GM19035 (cell line): ENCODE measurements at regions not wholly inside any gene's neighbourhood (a gene's known extent, or its start where the extent isn't known, plus 50 kb on each side); places are given as distances from the start of the nearest gene placed in this dataset.

ENCODE experiments used
- ATAC-seq: cut with Tn5 transposase; IDR thresholded peaks from one replicate; pipeline ENCODE4 v1.9.1; 2021; ENCODE audit not compliant: unreplicated experiment

DNA sequence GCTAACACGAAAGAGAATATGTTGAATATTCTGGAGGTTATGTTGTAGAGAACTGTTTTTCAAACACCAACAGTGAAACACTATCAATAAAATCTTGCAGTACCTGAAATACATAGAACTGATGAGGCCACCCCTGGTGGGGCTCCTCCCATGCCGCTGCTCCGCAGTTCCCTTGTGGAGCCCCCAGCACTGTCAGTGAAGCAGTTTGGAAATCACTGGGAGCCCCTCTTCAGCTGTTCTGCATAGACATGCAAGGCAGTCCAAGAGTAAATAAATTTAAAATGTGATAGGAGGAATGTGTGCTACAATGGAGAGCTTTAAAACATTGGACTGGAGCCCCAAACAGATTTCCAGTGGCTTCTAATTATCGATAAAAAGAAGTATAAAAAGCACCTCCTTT is 189.4 kb downstream of the FNDC1 start:
- no peak for ATAC-seq

DNA sequence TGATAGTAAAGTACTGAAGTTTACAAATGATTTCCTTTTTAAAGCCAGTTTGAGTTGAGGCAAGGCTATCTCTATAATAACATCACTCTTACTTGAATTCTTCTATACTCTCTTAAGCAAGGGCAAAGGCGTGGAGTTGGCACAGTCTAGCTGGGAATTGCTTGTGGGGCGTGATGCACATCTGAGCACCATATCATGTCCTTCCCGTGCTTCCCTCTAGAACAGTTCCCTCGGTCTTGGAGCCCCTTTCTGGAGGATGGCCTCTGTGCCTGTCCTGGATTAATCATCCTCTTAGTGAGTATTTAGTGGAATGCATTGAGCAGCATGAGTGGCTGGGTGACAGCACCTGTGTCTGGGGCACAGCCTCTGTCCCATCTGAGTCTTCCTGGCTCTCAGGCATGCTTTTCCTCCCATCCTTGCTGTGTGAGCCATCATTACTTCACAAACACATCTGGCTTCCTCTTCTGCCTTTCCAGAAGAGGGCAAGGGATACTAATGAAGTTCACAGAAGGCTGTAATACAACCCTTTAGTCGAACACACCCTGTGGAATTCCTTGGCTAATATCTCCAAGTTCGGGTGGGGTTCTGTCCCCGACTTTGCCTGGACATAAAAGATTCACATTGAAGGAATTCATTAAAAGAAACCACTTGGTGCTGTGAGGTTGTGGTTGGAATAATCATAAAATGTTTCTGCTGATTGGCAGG is 188.2 kb downstream of the FNDC1 start:
- no peak for ATAC-seq

DNA sequence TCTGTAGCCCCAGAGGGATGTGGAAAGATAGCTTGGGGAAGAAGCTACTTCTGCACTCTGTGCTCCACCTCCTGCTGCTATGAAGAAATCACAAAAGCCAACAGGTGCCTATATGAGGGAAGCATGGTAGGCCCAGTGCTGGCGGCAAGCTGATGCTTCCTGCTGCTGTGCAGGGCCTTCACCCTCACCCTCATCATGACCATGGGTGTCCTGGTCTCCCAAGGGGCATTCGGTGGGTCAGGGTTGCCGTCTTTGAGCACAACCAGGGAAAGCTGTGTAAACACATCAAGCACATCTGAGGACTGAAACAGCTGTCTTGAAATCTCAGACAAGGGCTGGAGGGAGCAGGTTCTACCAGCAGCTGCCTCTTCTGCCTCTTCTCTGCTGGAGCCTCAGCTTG is 184.0 kb downstream of the FNDC1 start:
- no peak for ATAC-seq

DNA sequence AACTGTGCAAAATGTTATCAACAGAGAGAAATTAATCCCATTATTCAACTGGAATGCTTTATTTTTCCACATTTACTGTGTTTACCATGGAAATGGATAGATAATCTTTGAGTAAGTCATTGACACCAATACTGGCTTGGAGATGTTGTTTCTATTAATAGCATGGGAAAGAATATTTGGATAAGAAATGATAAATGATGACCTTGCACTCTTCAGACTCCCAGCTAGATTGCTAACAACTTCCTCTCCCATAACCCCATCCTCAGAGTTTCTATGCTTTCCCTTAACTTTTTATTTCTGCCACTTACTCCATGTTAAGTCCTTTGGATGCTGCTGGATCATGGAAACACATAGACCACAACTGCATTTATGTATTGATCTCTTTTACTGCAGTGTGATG is 182.5 kb downstream of the FNDC1 start:
- no peak for ATAC-seq

DNA sequence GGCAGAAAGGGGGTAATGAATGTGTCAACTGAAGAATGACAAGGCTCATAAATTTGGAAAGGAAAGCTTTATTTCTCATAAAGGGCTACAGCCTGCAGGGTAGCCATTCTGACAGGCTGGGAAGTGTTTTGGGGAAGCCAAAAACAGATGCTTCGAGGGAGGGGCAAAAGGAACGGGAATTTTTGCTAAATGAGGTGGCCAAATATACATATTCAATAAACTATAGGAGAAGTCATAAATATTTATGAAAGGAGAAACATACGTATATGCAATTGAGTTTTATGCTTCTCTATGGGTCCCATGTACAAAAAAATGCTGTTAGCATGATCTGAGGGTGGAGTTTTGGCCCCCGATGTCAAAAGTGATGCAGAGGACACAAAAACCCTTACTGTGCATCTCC is 180.7 kb downstream of the FNDC1 start:
- no peak for ATAC-seq

DNA sequence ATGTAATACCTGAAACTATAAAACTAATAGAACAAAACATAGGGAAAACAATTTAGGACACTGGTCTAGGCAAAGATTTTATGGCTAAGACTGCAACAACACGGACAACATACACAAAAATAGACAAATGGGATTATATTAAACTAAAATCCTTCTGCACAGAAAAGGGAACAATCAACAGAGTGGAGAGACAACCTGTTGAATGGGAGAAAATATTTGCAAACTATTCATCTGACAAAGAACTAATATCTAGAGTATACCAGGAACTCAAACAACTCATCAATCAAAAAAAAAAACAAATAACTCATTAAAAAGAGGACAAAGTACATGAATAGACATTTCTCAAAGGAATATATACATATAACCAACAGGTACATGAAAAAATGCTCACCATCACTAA is 174.5 kb downstream of the FNDC1 start:
- ATAC-seq, result no peak

DNA sequence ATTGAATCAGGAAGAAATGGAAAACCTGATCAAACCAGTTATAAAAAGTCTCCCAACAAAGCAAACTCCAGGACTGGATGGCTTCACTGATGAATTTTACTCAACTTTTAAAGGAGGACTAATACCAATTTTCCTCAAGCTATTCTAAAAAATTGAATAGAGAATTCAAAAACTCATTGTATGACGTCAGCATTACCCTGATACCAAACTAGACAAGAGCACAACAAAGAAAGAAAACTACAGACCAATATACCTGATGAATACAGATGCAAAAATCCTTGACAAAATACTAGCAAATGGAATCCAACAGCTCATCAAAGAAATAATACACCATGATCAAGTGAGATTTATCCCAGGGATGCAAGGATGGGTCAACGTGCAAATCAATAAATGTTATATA is 172.9 kb downstream of the FNDC1 start:
- no peak for ATAC-seq

DNA sequence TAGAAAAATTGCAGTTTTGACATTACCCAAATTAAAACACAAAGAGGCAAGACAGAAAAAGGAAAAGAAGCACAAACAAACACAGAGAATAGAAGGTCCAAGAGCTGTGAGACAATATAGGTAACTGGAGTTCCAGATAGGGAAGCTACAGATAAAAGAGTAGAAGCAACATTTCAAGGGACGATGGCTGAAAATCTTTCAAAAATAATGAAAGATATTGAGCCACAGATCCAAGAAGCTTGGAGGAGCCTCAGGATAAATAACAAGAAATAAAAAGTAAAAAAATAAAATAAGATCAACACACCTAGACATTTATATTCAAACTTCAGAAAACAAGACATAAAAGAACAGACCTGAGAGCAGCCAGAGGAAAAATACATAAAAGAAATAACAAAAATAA is 164.9 kb downstream of the FNDC1 start:
- no peak for ATAC-seq

DNA sequence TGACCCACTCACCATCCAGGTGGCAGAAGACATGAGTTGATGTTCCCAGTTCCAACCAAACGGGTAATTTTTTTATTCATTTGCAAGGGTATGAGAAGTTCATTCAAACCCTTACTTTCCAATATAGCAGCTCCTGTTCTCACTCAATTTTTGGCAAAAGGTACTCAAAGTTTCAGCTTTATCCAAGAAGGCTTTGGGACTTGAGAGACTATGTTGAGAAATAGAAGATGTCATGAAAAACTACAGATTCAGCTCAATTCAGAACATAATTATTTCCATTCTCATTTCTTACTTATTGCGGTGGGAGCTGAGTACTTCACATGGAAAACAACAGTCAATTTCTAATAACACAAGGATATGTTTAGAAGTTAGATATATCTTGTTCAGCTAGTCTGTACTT is 162.3 kb downstream of the FNDC1 start:
- no peak for ATAC-seq

DNA sequence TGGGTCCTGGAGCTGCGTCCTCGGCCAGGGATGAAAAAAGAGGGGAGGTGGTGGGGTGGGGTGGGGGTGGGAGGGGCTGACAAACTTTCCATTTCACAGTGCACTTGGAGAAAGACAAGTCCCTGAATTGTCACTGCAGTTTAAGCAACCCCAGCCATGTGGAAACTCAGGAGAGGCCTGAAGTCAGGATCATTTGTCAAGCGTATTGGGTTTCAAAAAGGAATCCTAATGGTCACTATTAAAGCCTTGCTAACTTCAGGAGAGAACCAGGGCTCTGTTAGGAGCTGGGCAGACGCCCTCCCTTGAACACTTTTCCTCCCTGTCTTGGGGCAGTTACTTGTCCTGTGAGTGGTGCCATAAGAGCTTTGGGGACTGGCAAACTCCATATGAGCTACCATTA is 159.9 kb downstream of the FNDC1 start:
- no peak for ATAC-seq

DNA sequence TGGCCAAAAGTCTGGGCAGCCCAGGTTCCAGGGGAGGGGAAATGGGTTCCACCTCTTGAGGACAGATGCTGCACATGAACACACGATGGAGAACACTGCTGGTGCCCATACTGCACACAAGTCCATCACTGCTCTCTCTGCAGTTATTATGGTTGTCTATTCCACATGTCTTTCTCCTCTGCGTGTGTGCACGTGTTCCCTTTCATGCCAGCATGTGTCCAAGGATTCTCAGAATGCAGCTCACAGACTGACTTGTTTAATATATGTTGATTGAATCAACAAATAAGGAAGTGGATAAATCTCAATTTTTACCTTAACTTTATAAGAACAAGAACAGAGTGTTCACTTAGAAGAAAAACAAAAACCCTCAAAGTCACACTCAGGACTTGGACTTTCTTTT is 158.9 kb downstream of the FNDC1 start:
- no peak for ATAC-seq

DNA sequence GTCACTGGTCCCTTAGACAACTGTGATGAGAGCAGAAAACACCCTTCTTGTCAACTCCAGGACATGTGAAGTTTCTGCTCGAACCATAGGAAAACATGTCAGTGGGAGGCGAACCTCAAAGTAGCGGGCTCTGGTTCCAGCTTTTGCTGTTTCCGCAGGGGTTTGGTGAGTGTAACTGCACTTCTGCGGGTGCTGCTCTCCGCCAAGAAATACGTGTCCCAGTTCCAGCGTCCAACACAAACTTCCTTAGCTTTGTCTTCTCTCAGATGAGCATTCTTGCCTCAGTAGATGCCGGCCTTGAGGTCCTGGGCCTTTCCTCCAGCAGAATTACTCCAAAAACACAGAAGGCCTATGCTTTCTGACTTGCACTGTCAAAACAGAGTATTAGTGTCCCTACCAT is 156.3 kb downstream of the FNDC1 start:
- no peak for ATAC-seq

DNA sequence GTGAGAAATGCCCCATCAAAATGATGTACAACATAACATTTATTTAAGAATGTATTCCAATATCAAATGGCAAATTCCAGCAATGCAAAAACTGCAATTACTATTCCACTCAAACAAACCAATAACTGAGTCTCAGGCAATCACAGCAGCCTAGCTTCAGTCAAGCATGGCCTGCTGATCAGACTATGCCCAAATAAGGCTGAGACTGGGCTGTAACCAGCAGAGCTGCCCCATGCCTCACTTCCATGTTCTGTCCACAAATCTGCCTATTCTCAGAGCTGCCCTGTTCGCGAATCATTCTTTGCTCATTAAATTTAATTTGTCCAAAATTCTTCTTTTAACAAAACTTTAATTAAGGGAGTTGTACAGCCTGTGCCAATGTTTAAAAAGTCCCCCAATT is 155.4 kb downstream of the FNDC1 start:
- ATAC-seq, result no peak
